Uterus (tissue), 2 donors: ENCODE measurements at regions not wholly inside any gene's neighbourhood (a gene's known extent, or its start where the extent isn't known, plus 50 kb on each side); places are given as distances from the start of the nearest gene placed in this dataset.

Experiments used
- CTCF ChIP-seq, 4 experiments: fragments of 200-600 bp in 2 of 4; fragments of 450-650 bp in 2 of 4; sonication (generic) in 2 of 4; IDR thresholded peaks; one replicate each; pipeline ENCODE4 v1.5.1; 2016 to 2019; ENCODE audit warnings: antibody characterized with exemption in 4 of 4, mild to moderate bottlenecking in 2 of 4, moderate library complexity in 1 of 4
- POLR2A ChIP-seq, 2 donors: fragments of 450-650 bp; IDR thresholded peaks; one replicate each; pipeline ENCODE4 v1.6.1; 2016; ENCODE audit warnings: antibody characterized with exemption in 2 of 2, mild to moderate bottlenecking in 1 of 2, moderate library complexity in 1 of 2

- no peak for TF ChIP-seq CTCF (IDR thresholded peaks at IDR 0.05)
- no peak for TF ChIP-seq POLR2A (IDR thresholded peaks at IDR 0.05)
Observed at GRCh38 chr12:107355004-107355565, 261.7 kb upstream of the CRY1 start.
